ENCODE measurements at regions not wholly inside any gene's neighbourhood (a gene's known extent, or its start where the extent isn't known, plus 50 kb on each side); places are given as distances from the start of the nearest gene placed in this dataset.
"Not testable (repeated sequence)": the region's sequence is repeated elsewhere in the genome, so short reads cannot be mapped to it uniquely, and the experiment has no call there.

- DNase-seq; intact Hi-C loops (cut with DNase I): not testable (repeated sequence)
These were observed 59.3 kb downstream of the NUTM2D start for GRCh38 chr10:87416892-87417291.

GRCh38 chr10:87422641-87423040, 65.1 kb downstream of the NUTM2D start:
- DNase-seq; intact Hi-C loops (cut with DNase I): not testable (repeated sequence)

GRCh38 chr10:87424697-87425373, 67.3 kb downstream of the NUTM2D start:
- intact Hi-C loops (cut with DNase I); DNase-seq: not testable (repeated sequence)

- intact Hi-C loops (cut with DNase I); DNase-seq: not testable (repeated sequence)
These were observed 70.9 kb upstream of the MINPP1 start for GRCh38 chr10:87433836-87434235.

GRCh38 chr10:87435295-87435826, 69.3 kb upstream of the MINPP1 start:
- DNase-seq; intact Hi-C loops (cut with DNase I): not testable (repeated sequence)

GRCh38 chr10:87436104-87436503, 68.6 kb upstream of the MINPP1 start:
- peak in 4 of 10 donors; percentile 4 to 75 (median 12) for DNase-seq
- intact Hi-C loops (cut with DNase I) = not testable (repeated sequence)

- DNase-seq; intact Hi-C loops (cut with DNase I): not testable (repeated sequence)
These were observed 67.2 kb upstream of the MINPP1 start for GRCh38 chr10:87437450-87437849.
